HG03571 (cell line): ENCODE measurements at regions not wholly inside any gene's neighbourhood (a gene's known extent, or its start where the extent isn't known, plus 50 kb on each side); places are given as distances from the start of the nearest gene placed in this dataset.

Source experiments
- ATAC-seq: cut with Tn5 transposase; IDR thresholded peaks from one replicate; pipeline ENCODE4 v1.9.1; 2021; ENCODE audit not compliant: unreplicated experiment

DNA sequence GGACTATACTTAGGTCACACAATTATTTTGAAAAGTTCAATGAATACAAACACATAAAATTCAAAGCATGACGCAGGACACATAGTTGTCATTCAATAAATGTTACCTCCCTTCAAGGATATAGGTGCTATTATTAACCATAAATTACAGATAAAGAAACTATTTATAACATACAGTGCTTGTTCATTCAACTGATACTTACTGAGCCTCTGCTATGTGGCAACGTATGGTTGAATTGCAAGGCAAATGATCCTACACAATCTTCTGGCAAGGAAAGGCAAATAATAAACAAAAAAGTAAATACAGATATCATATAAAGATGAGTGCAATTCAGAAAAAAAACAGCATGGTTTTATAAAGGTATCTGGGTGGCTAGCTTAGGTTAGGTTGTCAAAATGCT lies 614.7 kb downstream of the LTN1 start:
- no peak for ATAC-seq

- no peak for ATAC-seq
Measured at GRCh38 chr21:28375708-28376385, 616.8 kb downstream of the LTN1 start.

- ATAC-seq: no peak
Measured at GRCh38 chr21:28374881-28375280, 617.8 kb downstream of the LTN1 start.

GRCh38 chr21:28371713-28372112 lies 621.0 kb downstream of the LTN1 start:
- no peak for ATAC-seq

GRCh38 chr21:28359300-28359699 lies 633.4 kb downstream of the LTN1 start:
- ATAC-seq: no peak

DNA sequence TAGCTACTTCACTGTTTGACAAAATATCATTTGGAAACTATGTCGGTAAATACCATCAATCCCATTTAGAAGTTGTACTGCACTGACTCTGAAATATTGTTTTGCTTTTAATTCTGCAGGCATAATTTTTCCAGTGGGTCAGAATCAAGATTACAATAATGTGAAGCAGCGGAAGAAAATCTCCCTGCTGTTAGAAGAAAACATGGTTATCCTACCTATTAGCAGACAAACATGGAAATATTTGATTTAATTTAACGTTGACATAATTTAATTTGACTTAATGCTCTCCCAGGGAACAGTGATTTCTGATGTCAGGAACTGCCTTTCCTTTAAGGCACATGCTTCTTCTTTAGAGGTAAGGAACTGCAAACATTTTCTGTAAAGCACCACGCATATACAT lies 634.0 kb downstream of the LTN1 start:
- no peak for ATAC-seq

GRCh38 chr21:28358170-28358569 lies 634.5 kb downstream of the LTN1 start:
- no peak for ATAC-seq

- ATAC-seq: no peak
Measured at GRCh38 chr21:28357743-28358142, 634.9 kb downstream of the LTN1 start.

DNA sequence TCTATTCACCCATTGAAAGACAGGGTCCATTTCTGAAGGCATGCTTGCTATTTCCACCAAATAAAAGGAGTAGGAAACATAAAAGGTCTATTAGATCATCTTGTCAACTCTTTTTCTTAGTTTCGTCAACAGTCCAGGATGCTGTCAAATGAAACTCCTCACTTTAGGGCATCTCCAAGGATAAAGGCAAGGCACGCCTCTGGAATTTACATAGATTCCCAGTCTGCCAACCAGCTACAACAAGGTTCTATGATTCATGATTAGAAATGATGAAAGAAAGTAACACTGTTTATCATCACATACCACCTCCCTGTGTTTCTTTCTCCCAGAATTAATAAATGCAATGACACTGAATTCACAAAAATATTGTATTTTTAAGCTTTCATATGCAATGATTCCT lies 636.3 kb downstream of the LTN1 start:
- ATAC-seq: no peak

- no peak for ATAC-seq
Measured at GRCh38 chr21:28345934-28346333, 646.7 kb downstream of the LTN1 start.

DNA sequence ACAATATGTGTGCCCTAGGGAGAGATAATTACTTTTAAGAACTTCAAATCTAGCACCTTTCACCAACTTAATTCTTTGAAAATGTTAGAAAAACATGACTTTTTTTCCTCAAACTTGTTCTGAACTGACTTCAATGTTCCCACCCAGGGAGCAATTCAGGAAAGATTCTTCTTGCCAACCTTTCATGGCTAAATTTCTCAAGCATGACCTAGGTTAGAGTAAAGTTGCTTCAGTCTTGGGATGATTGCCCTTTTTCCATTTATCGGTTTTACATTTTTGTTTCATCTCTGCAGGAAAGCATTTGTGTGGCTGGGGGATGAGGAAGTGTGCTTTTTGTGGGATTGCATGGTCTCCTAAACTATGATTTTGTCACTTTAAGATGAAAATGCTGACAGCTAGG lies 647.7 kb downstream of the LTN1 start:
- ATAC-seq: no peak

DNA sequence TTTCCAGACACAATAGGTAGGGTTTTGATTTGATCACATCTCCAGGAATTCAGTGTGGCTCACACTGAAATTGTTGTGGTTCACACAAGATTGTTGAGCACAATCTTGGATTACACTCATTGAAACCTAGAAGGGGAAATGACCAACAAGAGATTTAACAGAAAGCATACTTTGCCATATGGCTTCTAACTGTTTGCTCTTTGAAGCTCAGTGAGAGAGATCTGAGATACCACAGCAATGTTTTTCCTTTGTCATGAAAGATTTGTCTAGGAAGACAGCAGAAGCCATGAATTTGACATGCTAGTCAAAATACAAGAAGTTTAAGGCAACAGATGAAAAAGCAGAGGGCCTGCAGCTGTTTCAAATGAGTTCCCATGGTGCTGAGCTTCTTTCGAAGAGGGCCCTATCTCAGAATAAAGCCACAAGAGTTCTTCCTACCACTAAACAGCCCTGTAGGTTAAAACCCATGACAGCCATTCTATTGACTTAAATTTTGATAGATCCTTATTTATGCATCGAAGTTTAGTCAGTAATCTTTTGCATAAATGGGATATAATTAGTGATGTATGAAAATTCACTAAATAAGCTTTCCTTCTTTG lies 650.4 kb downstream of the LTN1 start:
- ATAC-seq: no peak

DNA sequence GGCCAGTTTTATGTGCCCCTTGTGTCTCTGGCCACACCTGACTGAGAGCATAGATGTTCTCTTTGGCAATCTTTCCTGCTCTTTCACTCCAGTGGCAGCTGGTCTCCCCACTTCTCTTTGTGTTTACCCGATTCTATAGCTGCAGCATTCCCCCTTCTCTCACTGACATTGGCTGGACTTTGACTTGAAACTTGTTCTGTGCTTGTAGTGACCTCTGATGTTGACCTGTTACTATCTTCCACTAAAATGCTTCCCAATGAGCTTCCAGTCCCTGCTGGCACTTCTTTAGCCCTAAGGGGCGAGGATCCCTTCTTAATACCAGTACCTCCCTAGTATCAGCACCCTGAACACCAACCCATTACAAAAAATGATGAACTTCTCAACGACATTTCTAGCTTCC lies 653.3 kb downstream of the LTN1 start:
- ATAC-seq: no peak

GRCh38 chr21:28338701-28339305 lies 653.9 kb downstream of the LTN1 start:
- ATAC-seq: no peak

GRCh38 chr21:28337315-28337714 lies 655.4 kb downstream of the LTN1 start:
- ATAC-seq: no peak

DNA sequence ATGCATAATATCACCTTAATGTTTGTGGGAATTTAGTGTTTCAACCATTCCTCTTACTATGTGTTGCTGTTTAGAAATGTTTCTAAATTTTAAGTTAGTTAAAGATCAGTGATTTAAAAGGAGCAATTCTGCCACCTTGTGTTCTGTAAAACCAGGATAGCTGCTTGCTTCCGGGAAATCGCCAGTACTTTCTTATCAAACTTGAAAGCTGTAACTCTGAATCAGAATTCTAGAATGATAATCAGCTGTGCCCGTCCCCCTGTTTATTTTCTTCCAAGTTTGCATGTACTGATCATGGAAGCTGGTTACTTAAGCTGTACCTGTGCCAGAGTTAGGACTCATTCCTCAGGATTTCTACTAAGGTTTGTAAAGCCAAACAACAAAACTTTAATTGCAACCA lies 656.4 kb downstream of the LTN1 start:
- no peak for ATAC-seq

- ATAC-seq: no peak
Measured at GRCh38 chr21:28334407-28334806, 658.3 kb downstream of the LTN1 start.

GRCh38 chr21:28333578-28334075 lies 659.0 kb downstream of the LTN1 start:
- no peak for ATAC-seq

GRCh38 chr21:28332796-28333195 lies 659.9 kb downstream of the LTN1 start:
- no peak for ATAC-seq

DNA sequence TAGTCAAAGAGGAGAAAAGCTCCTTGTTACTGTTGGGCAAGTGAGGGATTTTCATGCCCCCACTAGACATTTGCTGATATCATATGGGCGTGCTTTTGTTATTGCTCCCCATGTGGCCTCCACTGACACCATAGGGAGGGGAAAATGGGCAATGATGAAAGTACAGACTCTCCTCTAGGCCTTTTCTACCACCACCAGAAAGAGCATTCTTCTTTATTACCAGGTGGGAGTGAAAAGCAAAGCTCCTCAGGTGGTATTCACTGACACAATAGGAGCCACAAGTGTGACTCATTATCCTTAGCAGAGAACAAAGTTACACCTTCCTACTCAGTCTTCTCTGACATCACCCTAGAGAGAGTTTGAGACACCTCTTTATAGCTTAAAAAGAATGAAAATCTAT lies 667.1 kb downstream of the LTN1 start:
- ATAC-seq: no peak

DNA sequence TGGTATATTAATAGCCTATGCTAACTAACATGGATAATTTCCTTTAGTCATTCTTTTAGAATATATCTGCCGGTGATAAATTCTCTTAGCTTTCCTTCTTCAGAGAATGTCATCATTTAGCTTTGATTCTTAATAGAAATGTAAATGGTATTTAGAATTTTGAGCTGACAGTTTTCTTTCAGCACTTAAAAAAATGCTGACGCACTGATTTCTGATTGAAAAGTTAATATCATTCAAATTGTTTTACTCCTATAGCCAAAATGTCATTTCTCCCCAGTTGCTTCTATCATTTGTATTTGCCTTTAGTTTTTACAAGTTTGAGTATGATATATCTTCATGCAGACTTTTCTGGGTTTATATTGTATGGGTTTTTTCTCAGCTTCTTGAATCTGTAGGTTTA lies 668.0 kb downstream of the LTN1 start:
- no peak for ATAC-seq

DNA sequence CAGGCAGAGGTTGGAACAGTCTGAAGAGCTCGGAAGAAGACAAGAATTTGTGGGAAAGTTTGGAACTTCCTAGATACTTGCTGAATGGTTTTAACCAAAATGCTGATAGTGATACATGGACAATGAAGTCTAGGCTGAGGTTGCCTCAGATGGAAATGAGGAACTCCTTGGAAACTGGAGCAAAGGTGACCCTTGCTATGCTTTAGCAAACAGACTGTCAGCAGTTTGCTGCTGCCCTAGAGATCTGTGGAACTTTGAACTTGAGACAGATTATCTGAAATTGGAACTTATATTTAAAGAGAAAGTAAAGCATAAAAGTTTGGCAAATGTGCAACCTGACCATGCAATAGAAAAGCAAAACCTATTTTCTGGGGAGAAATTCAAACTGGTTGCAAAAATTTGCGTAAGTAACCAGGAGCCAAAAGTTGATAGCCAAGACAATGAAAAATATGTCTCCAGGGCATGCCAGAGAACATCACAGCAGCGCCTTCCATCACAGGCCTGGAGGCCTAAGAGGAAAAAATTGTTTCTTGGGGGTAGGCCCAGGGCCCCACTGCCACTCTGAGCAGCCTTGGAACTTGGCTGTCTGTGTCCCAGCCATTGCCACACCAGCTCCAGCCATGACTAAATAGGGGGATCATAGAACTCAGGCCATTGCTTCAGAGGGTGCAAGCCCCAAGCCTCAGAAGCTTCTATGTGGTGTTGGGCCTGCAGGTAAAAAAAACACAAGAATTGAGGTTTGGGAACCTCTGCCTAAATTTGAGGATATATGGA lies 675.3 kb downstream of the LTN1 start:
- ATAC-seq: no peak
